ENCODE measurements at regions not wholly inside any gene's neighbourhood (a gene's known extent, or its start where the extent isn't known, plus 50 kb on each side); places are given as distances from the start of the nearest gene placed in this dataset.

GRCh38 chrX:121102101-121102500, 54.7 kb downstream of the GLUD2 start:
- DNase-seq, result no peak

- DNase-seq, result no peak
These were observed 56.0 kb downstream of the GLUD2 start for GRCh38 chrX:121103381-121103780.

GRCh38 chrX:121106484-121107235, 59.2 kb downstream of the GLUD2 start:
- no peak for DNase-seq

GRCh38 chrX:121109986-121110385, 62.6 kb downstream of the GLUD2 start:
- no peak for DNase-seq

GRCh38 chrX:121110536-121110935, 63.1 kb downstream of the GLUD2 start:
- no peak for DNase-seq

DNA sequence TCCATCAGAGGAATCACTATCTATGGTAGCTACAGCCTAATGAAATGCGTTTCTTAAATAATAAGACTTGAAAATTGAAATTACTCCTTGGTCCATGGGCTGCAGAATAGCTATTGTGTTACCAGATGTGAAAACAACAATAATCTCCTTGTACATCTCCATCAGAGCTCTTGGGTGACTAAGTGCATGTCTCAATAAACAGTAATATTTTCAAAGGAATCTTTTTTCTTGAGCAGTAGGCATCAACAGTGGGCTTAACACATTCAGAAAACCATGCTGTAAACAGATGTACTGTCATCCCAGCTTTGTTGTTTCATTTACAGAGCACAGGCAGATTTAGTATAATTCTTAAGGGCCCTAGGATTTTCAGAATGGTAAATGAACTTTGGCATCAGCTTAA, 67.3 kb downstream of the GLUD2 start:
- DNase-seq, result no peak

DNA sequence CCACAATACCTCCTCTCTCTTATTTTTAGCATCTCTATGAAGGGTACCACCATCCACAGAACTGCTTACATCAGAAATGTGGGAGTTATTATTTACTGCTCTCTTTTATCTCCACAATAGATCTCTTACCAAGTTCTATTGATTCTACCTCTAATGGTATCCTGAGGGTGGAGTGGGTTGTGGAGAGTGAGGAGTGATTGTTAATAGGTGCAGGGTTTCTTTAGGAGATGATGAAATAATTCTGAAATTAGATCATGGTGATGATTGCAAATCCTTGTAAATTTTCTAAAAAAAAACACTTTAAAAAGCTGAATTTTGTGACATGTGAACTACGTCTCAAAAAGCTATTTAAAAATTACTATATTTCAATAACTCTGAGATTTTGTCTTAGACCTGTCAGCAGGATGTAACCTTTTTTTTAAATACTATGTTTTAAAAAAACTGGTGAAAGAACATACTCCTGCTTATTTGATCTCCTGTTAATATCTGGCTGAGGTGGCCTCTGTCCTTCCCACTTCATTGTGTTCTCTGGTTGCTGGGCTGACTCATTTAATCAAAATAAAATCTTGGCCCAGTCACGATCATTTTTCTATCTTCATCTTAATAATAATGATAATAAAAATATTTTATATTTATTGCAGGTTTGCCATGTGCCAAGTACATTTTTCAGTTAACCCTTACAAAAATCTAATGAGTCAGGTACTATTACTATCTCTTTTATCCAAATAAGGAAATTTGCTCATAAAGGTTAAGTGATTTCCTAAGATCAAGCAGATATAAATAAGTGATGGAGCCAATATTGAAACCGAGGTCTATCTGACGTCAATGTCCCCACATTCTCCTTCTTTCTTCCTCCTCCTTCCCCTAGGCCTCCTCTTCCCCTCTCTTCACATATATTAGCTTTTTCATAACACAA, 73.5 kb downstream of the GLUD2 start:
- no peak for DNase-seq

DNA sequence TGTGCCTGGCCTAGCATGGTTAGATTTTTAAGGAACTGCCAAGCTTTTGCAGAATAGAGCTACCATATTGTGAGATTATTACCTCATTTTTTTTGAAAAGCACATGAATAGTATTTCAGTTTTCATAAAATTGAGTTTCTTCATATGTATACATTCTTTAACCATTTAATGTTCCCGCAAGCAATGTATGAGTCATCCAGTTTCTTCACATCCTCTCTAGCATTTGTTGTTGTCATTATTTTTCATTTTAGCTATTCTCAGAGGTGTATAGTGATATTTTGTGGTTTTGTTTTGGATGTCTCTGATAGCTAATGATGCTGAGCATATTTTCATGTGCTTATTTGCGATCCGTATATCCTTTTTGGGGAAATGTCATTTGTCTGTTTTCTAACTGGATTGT, 74.9 kb downstream of the GLUD2 start:
- no peak for DNase-seq

DNA sequence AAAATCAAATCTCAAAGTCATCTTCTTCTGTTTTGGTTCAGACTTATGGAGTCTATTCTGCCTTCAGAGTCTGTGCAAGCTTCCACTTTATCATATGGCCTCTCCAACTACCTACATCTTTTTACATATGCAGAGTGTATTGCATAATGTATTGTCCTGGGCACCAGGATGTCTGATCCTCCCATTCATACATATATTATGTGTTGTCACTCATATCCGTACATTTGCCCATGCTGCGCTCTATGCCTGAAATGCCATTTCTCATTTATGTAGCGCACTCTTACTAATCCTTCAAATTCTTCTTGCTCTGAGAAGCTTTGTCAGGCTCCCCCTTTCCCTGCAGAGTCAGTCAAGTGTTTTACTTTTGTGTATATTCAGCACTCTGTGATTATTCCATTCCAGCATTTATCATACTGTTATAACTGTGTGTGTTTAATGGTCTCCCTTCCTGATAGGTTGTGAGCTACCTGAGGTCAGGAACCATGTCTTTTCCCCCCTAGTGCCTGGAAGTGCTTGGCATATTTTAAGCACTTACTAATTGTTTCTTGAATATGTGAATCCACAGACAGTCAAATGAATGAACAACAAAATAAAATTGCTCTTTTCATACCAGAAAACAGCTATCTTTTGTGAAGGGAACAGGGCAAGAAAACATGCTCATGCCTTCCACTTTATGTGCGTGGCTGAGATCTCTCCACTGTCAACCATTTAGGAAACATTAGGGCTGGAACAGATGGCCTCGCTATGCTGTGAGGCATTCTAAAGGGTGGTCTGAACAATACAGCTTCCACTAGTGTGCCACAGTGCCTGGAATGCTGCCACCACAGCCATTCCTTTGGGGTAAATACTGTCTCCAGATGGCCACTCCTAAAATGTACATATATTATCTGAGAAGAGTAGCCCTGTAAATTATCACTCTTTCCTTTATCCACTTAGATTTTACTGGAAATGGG, 81.8 kb downstream of the GLUD2 start:
- DNase-seq, result no peak

DNA sequence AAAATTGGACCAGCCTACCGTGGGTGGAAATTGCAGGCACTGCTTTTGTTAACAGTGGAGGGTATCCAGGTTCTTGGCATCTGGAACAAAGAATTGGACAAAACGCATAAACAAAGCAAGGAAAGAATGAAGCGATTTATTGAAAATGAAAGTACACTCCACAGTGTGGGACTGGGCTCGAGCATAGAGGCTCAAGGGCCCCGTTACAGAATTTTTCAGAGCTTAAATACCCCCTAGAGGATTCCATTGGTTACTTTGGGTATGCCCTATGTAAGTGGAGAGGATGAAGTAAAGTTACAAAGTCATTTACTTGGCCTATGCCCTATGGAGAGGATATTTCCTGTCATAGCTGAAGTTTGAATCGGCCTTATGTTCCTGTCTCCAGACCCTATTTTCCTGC, 85.3 kb downstream of the GLUD2 start:
- DNase-seq, result no peak

DNA sequence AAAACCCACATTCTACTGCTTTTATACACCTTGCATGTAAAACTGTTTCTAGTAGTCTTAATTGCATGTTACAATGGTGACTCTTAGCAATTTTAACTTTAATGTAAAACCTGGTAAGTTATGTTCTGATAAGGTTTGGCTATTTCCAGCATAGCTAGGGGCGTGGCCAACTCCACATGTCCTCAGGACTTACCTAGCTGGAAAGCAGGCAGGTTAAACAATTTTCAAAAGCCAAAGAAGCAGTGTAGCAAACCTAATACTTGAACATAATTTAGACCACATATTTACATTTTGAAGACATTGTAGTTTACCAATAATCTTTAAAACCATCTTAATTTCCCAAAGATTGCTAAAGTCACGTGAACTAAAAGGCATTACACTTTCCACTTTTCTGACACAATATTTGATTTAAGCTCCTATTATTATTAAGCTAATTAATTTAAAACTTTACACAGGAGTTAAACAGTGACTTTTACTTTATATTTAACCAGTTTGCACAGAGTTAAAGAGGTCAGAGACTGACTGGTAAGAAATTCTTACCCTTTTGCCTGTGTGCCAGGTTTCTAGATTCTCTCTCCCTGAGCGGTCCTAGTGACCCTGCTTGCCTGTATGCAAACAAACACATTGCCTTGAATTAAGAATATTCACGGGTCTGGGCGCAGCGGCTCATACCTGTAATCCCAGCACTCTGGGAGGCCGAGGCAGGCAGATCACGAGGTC, 88.2 kb downstream of the GLUD2 start:
- no peak for DNase-seq

GRCh38 chrX:121146059-121146628, 98.7 kb downstream of the GLUD2 start:
- no peak for DNase-seq

- no peak for DNase-seq
These were observed 102.8 kb downstream of the GLUD2 start for GRCh38 chrX:121150217-121150616.

- no peak for DNase-seq
These were observed 103.9 kb downstream of the GLUD2 start for GRCh38 chrX:121151293-121151692.

- no peak for DNase-seq
These were observed 107.5 kb downstream of the GLUD2 start for GRCh38 chrX:121154858-121155404.

- no peak for DNase-seq
These were observed 113.6 kb downstream of the GLUD2 start for GRCh38 chrX:121160987-121161386.

DNA sequence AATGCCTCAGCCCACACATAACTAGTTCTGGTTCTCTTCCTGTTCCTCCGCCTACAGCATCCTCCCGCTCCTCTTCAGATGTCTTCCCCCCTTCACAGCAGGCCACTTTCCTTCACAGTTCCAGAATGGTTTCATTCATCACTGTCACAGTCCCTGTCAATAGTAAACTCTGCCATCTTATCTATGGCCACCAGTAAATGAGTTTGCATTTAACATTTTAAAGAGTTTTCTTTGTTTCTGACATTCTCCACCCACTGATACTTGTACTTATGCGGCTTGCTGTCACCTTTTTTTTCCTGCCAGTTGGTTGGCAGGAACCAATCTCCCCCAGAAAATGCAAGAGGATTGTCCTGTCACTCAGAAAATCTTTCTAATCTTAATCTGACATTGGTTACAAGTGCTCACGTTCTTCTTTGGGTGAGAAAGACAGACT, 114.1 kb downstream of the GLUD2 start:
- no peak for DNase-seq

- DNase-seq, result no peak
These were observed 116.0 kb downstream of the GLUD2 start for GRCh38 chrX:121163443-121163842.

DNA sequence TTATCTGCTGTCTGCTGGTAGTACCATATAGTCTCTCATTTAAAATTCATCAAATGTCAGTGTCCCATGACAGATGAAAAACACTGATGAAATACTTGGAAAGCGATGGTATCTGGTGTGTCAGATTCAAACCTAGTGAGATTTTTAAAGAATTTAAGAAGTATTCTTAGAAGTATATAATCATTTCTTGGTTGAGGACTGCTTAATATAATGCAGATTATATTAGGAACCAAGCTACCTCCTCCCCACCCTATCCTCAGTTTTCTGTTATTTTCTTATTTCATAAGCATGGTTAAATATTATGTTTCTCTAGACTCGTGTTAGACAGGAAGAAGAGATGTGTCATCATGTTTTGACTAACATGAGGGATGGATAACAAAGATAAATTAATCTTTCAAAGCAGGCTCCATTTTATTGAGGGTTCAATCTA, 118.5 kb downstream of the GLUD2 start:
- DNase-seq, result no peak

DNA sequence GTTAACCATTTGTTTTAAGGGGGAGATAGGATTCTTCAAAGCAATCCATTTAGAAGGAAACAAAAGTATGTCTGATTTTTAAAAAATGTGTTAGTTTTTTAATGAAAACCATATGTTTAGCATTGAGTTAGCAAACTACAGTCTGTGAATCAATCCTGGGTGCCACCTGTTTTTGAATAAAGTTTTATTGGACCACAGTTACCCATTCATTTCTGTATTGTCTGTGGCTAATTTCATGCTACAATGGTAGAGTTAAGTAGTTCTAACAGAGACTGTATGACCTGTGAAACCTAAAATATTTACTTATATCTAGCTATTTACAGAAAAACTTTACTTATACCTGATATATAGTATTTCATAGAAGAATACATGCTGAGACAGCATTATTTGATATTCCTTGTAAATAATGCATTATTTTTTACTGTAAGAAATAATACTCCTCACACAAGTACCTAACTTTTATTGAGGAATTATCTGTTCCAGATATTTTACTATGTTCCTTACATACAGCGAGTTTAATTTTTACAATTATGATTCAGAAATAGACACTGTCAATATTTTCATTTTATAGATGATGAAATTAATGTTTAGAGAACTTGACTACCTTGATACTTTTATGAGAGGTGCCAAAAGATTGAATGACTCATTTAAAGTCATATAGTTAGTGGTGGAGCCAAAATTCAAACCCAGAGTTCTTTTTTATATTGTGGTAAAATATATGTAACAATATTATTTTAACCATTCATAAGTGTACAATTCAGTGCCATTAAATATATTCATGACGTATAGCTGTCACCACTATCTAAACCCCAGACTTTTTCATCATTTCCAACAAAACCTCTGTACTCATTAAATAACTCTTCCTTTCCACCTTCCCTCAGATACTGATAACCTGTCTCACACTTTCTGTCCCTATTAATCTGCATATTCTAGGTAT, 122.0 kb downstream of the GLUD2 start:
- no peak for DNase-seq

Data from right kidney (tissue), 1 donor.